Pancreas (tissue), 10 donors: ENCODE measurements at regions not wholly inside any gene's neighbourhood (a gene's known extent, or its start where the extent isn't known, plus 50 kb on each side); places are given as distances from the start of the nearest gene placed in this dataset.

Source experiments
- ATAC-seq, 4 donors: fragments of 200-7000 bp; cut with Tn5 transposase; one replicate each; pipeline versions ENCODE4 v1.8.0 to v1.9.1; 2020; ENCODE audit warnings: mild to moderate bottlenecking in 4 of 4, moderate library complexity in 4 of 4
- DNase-seq, 6 donors: peaks; one replicate each; pipeline ENCODE4 v3.0.0-alpha.2; 2020
- FAIRE-seq: peaks from 2 replicates; lab custom pipeline; 2012; peaks lifted over from hg19 to GRCh38; lab: Jason Lieb, UNC
- H3K27ac ChIP-seq, 4 donors: fragments of 200-600 bp; sonication (generic); 1 replicate in 3 of 4; 2 replicates in 1 of 4; pipeline versions ENCODE4 v1.5.0 to v1.8.0; 2020
- H3K27me3 ChIP-seq, 4 donors: fragments of 200-600 bp; one replicate each; pipeline ENCODE4 v1.8.0; 2021
- H3K36me3 ChIP-seq, 3 donors: fragments of 200-600 bp; sonication (generic) in 1 of 3; one replicate each; pipeline versions ENCODE4 v1.5.0 to v1.8.0; 2020 to 2021
- H3K4me1 ChIP-seq, 3 donors: fragments of 200-600 bp; one replicate each; pipeline ENCODE4 v1.8.0; 2021
- H3K4me3 ChIP-seq, 4 donors: fragments of 200-600 bp; sonication (generic) in 2 of 4; one replicate each; pipeline versions ENCODE4 v1.5.0 to v1.8.0; 2020 to 2021
- H3K9me3 ChIP-seq, 4 donors: fragments of 200-600 bp; one replicate each; pipeline ENCODE4 v1.8.0; 2021
- CTCF ChIP-seq, 4 donors: fragments of 200-600 bp; sonication (generic) in 3 of 4; IDR thresholded peaks; one replicate each; pipeline versions ENCODE4 v1.5.0 to v1.8.0; 2021; ENCODE audit warnings: antibody characterized with exemption in 4 of 4
- WGBS, 2 donors: extraction: QIAGEN DNeasy Blood & Tissue Kit; methylation state at CpG; one replicate each; pipeline ENCODE4 v1.1.7; 2013; 5-methylcytosine and 5-hydroxymethylcytosine counted together
- intact Hi-C, 3 donors: fragments of 100-400 bp; cut with DNase I; formaldehyde crosslinking; loops; one replicate each; pipeline versions ENCODE4 v1.11.1 to v1.14.2; 2022
- donor health status: healthy with polysubstance abuse.
- donor health status: DM: no; HTN: no; CAD: no; lungs with moderate emphysema.
- donor health status: DM: no; HTN: no; CAD: no.
- donor health status: control.
- donor health status: control.
- donor health status: Bipolar disorder and iron deficiency.
- donor health status: DM: yes; HTN: yes; CAD: no.
- donor health status: DM: no; HTN: no; CAD: no.
- donor health status: DM: no; HTN: no; CAD: no.
- donor health status: DM: yes; HTN: yes; CAD: no.

- Histone ChIP-seq H3K27me3 (no peaks in the 10 kb centered on the region), H3K9me3 (no peaks in the 10 kb centered on the region), H3K27ac (no peak overlapping the region), H3K4me3 (no peak overlapping the region), H3K4me1 (no peaks in the 10 kb centered on the region), H3K36me3 (no peaks in the 10 kb centered on the region)
- FAIRE-seq (no peak), ATAC-seq (no peak), DNase-seq (no peak)
- intact Hi-C loops, result no loop called here
- WGBS, 2 donors, result 59 to 90% methylated on average over 2 of the region's 2 CpGs
- TF ChIP-seq CTCF (IDR thresholded peaks at IDR 0.05), result no peak
These were observed 58.1 kb downstream of the NPAP1 start for GRCh38 chr15:24733659-24734058.

GRCh38 chr15:24734396-24734795 lies 58.8 kb downstream of the NPAP1 start:
- 24 to 29% methylated on average over 1 of the region's 1 CpG for WGBS, 2 donors
- FAIRE-seq (no peak), ATAC-seq (no peak), DNase-seq (no peak)
- intact Hi-C loops, result no loop called here
- no peak overlapping the region for H3K4me3 ChIP-seq
- no peak for TF ChIP-seq CTCF (IDR thresholded peaks at IDR 0.05)
- H3K27ac ChIP-seq, result no peak overlapping the region
- no peaks in the 10 kb centered on the region for H3K36me3 ChIP-seq
- no peaks in the 10 kb centered on the region for H3K27me3 ChIP-seq
- H3K9me3 ChIP-seq, result no peaks in the 10 kb centered on the region
- no peaks in the 10 kb centered on the region for H3K4me1 ChIP-seq

GRCh38 chr15:24745290-24745689 lies 69.7 kb downstream of the NPAP1 start:
- intact Hi-C loops, result no loop called here
- no peak for FAIRE-seq

GRCh38 chr15:24746094-24746493 lies 70.5 kb downstream of the NPAP1 start:
- Histone ChIP-seq H3K36me3 (no peaks in the 10 kb centered on the region), H3K27me3 (no peaks in the 10 kb centered on the region), H3K27ac (no peak overlapping the region), H3K9me3 (no peaks in the 10 kb centered on the region), H3K4me3 (no peak overlapping the region), H3K4me1 (no peaks in the 10 kb centered on the region)
- intact Hi-C loops, result no loop called here
- ATAC-seq (no peak), FAIRE-seq (no peak), DNase-seq (no peak)
- TF ChIP-seq CTCF (IDR thresholded peaks at IDR 0.05), result no peak

More at GRCh38 chr15:24745290-24745689, 69.7 kb downstream of the NPAP1 start:
- DNase-seq (no peak), ATAC-seq (no peak)
- no peaks in the 10 kb centered on the region for H3K27me3 ChIP-seq
- H3K27ac ChIP-seq, result no peak overlapping the region
- no peaks in the 10 kb centered on the region for H3K4me1 ChIP-seq
- H3K36me3 ChIP-seq, result no peaks in the 10 kb centered on the region
- H3K4me3 ChIP-seq, result no peak overlapping the region
- TF ChIP-seq CTCF (IDR thresholded peaks at IDR 0.05), result no peak
- H3K9me3 ChIP-seq, result no peaks in the 10 kb centered on the region

GRCh38 chr15:24747376-24747775 lies 71.8 kb downstream of the NPAP1 start:
- no peak for FAIRE-seq
- no peak for ATAC-seq
- no peaks in the 10 kb centered on the region for H3K27me3 ChIP-seq
- H3K4me3 ChIP-seq, result no peak overlapping the region
- intact Hi-C loops, result no loop called here
- no peak for DNase-seq
- WGBS, 2 donors, result 74 to 82% methylated on average over 10 of the region's 10 CpGs
- H3K4me1 ChIP-seq, result no peaks in the 10 kb centered on the region
- no peak overlapping the region for H3K27ac ChIP-seq
- H3K36me3 ChIP-seq, result no peaks in the 10 kb centered on the region
- H3K9me3 ChIP-seq, result no peaks in the 10 kb centered on the region
- no peak for TF ChIP-seq CTCF (IDR thresholded peaks at IDR 0.05)
